ENCODE measurements at regions not wholly inside any gene's neighbourhood (a gene's known extent, or its start where the extent isn't known, plus 50 kb on each side); places are given as distances from the start of the nearest gene placed in this dataset.

DNA sequence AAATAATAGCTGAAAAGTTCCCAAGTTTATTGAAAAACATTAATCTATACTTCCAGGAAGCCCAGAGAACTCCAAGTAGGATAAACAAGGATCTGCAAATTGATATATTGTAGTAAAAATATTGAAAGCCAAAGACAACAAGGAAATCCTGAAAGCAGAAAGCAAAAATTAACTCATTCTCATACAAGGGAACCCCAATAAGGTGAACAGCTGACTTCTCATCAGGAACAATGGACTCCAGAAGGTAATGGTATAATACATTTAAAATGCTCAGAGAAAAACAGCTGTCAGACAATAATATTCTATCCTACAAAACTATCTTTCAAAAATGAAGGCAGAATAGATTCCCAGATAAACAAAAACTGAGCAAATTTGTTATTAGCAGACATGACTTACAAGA is 138.1 kb upstream of the BMP4 start:
- Histone ChIP-seq H3K9ac (ENCODE audit: low read length) (no peak overlapping the region), H3K36me3 (ENCODE audit: insufficient read depth, low read length) (no peaks in the 10 kb centered on the region), H3K27ac (ENCODE audit: low read depth, low read length) (no peak overlapping the region), H3K4me1 (ENCODE audit: insufficient read depth, low read length) (no peaks in the 10 kb centered on the region), H3K4me3 (ENCODE audit: low read depth in 1 of 2, low read length in 2 of 2) (no peak overlapping the region), H3K9me3 (ENCODE audit: low read length) (peaks cover 6% of the 10 kb centered on the region), H3K27me3 (ENCODE audit: control insufficient read depth in 1 of 2, insufficient read depth in 2 of 2, low read length in 2 of 2) (no peaks in the 10 kb centered on the region)

DNA sequence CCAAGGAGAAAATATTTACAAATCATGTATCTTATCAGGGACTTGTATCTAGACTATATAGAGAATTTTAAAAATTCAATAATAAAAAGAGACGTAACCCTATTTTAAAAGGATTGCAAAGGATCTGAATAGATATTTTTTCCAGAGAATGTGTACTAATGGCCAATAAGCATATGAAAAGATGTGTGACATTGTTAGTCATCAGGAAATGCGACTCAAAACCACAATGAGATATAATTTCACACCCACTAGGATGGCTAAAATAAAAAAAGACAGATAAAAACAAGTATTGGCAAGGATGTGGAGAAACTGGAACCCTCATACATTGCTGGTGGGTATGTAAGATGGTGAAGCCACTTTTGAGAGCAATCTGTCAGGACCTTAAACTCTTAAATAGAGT is 141.9 kb upstream of the BMP4 start:
- Histone ChIP-seq H3K9me3 (ENCODE audit: low read length) (peaks cover 4% of the 10 kb centered on the region), H3K4me1 (ENCODE audit: insufficient read depth, low read length) (no peaks in the 10 kb centered on the region), H3K36me3 (ENCODE audit: insufficient read depth, low read length) (no peaks in the 10 kb centered on the region), H3K27me3 (ENCODE audit: control insufficient read depth in 1 of 2, insufficient read depth in 2 of 2, low read length in 2 of 2) (no peaks in the 10 kb centered on the region), H3K9ac (ENCODE audit: low read length) (no peak overlapping the region), H3K4me3 (ENCODE audit: low read depth in 1 of 2, low read length in 2 of 2) (no peak overlapping the region), H3K27ac (ENCODE audit: low read depth, low read length) (no peak overlapping the region)

DNA sequence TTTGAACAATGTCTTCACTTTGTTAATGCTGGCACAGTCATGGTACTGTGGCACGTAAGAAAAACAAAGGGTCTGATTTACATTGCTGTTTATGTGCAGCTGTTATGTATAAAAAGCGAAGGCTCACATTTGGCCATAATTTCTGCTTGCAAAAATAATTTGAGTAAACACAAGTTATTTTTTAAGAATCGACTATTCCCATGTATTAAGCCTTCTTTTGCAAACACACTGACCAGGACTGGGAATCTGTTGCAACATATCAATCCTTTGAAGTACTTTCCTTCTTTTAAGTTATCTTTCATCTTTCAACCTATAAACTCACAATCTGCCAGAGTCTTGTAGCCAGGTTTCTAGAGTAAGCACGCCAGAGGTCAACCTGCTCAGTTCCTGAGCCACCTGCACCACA is 145.4 kb upstream of the BMP4 start:
- no peak overlapping the region for H3K27ac ChIP-seq (ENCODE audit: low read depth, low read length)

DNA sequence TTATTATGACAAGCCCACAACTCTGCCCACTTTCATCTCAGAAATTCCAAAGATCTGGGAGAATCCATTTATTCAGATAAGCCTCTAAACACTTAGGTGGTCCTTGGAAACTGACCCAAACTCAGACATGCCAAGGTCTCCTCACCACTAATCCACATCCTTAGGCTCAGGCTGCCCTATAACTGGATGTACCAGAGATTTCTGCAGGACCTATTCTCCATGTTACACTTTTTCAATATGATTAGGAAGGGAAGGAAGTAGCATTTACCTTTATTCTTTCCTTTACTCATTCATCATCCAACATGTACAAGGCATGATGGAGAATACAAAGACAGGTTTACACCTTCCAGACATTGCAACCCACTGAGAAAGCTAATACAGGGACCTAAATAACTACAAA is 145.9 kb upstream of the BMP4 start:
- no peaks in the 10 kb centered on the region for H3K36me3 ChIP-seq (ENCODE audit: insufficient read depth, low read length)
- no peaks in the 10 kb centered on the region for H3K27me3 ChIP-seq (ENCODE audit: control insufficient read depth in 1 of 2, insufficient read depth in 2 of 2, low read length in 2 of 2)
- H3K27ac ChIP-seq (ENCODE audit: low read depth, low read length) = no peak overlapping the region
- H3K9me3 ChIP-seq (ENCODE audit: low read length) = no peaks in the 10 kb centered on the region
- H3K4me3 ChIP-seq (ENCODE audit: low read depth in 1 of 2, low read length in 2 of 2) = no peak overlapping the region
- no peaks in the 10 kb centered on the region for H3K4me1 ChIP-seq (ENCODE audit: insufficient read depth, low read length)
- no peak overlapping the region for H3K9ac ChIP-seq (ENCODE audit: low read length)

More for the DNA sequence above, 145.4 kb upstream of the BMP4 start:
- H3K9ac ChIP-seq (ENCODE audit: low read length) = no peak overlapping the region
- no peaks in the 10 kb centered on the region for H3K27me3 ChIP-seq (ENCODE audit: control insufficient read depth in 1 of 2, insufficient read depth in 2 of 2, low read length in 2 of 2)
- H3K4me1 ChIP-seq (ENCODE audit: insufficient read depth, low read length) = no peaks in the 10 kb centered on the region
- no peak overlapping the region for H3K4me3 ChIP-seq (ENCODE audit: low read depth in 1 of 2, low read length in 2 of 2)
- no peaks in the 10 kb centered on the region for H3K36me3 ChIP-seq (ENCODE audit: insufficient read depth, low read length)
- H3K9me3 ChIP-seq (ENCODE audit: low read length) = no peaks in the 10 kb centered on the region

DNA sequence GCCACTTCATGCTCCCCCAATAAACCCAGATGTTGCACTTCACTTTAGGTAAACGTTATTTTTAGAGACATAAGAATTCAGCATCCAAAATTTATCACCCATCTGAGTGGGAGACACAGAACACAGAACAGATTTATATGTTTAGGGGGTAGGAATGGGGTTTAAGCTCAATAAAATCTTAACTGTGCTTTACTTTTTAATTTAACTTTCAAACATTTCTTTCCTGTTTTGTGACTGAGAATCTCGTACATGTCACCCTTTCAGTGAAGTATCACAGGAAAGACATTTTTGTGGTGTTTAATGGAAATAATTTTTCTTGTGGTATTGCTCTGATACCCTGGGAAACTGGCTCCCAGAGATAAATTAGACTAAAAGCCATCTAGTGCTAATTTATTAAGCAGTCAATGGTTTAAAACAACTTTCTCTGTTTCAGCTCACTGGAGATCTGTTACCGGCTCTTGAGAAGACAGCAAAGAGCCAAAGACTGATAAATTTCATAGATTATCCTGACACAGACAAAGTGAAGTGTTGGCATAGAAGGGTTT is 148.0 kb upstream of the BMP4 start:
- no peaks in the 10 kb centered on the region for H3K36me3 ChIP-seq (ENCODE audit: insufficient read depth, low read length)
- H3K27me3 ChIP-seq (ENCODE audit: control insufficient read depth in 1 of 2, insufficient read depth in 2 of 2, low read length in 2 of 2) = no peaks in the 10 kb centered on the region
- H3K9ac ChIP-seq (ENCODE audit: low read length) = no peak overlapping the region
- H3K4me3 ChIP-seq (ENCODE audit: low read depth in 1 of 2, low read length in 2 of 2) = no peak overlapping the region
- no peaks in the 10 kb centered on the region for H3K4me1 ChIP-seq (ENCODE audit: insufficient read depth, low read length)
- H3K27ac ChIP-seq (ENCODE audit: low read depth, low read length) = no peak overlapping the region
- H3K9me3 ChIP-seq (ENCODE audit: low read length) = no peaks in the 10 kb centered on the region

DNA sequence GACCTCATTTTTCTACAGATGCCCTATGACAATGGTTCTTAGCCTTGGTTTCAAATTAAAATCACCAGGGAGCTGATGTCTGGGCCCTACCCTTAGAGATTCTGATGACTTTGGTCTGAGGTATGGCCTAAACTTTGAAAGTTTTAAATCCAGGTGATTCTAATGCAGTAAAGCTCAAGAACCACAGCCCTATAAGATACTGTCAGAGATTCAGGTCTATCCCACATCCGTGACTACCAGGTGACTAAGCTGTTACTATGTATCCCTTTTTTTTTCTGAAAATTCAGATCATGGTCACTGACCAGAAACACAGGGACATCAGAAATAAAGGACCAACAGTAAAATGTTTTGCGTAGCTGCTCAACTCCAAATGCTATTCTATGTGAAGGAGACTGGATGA is 148.8 kb upstream of the BMP4 start:
- no peak overlapping the region for H3K4me3 ChIP-seq (ENCODE audit: low read depth in 1 of 2, low read length in 2 of 2)
- no peaks in the 10 kb centered on the region for H3K36me3 ChIP-seq (ENCODE audit: insufficient read depth, low read length)
- no peak overlapping the region for H3K27ac ChIP-seq (ENCODE audit: low read depth, low read length)
- H3K9ac ChIP-seq (ENCODE audit: low read length) = no peak overlapping the region
- no peaks in the 10 kb centered on the region for H3K9me3 ChIP-seq (ENCODE audit: low read length)
- H3K27me3 ChIP-seq (ENCODE audit: control insufficient read depth in 1 of 2, insufficient read depth in 2 of 2, low read length in 2 of 2) = no peaks in the 10 kb centered on the region
- H3K4me1 ChIP-seq (ENCODE audit: insufficient read depth, low read length) = no peaks in the 10 kb centered on the region

DNA sequence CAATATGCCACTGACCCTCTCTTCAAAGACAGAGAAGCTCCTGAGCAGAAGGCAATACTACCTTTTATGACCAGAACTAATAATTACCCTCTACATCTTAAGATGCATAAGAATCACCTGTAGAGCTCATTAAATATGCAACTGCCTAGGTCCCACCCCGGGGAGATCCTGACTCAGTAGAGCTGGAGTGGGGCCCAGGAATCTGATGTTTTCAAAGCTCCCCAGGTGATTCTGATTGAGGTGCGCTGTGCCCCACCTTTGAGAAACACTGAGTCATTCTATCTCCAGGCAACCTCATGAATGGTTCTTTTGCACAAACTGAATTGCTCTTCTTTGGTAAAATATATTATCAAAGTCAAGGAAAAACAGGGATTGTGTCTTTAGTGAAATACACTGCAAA is 149.3 kb upstream of the BMP4 start:
- no peaks in the 10 kb centered on the region for H3K27me3 ChIP-seq (ENCODE audit: control insufficient read depth in 1 of 2, insufficient read depth in 2 of 2, low read length in 2 of 2)
- H3K9ac ChIP-seq (ENCODE audit: low read length) = no peak overlapping the region
- H3K36me3 ChIP-seq (ENCODE audit: insufficient read depth, low read length) = no peaks in the 10 kb centered on the region
- no peaks in the 10 kb centered on the region for H3K9me3 ChIP-seq (ENCODE audit: low read length)
- no peaks in the 10 kb centered on the region for H3K4me1 ChIP-seq (ENCODE audit: insufficient read depth, low read length)
- no peak overlapping the region for H3K4me3 ChIP-seq (ENCODE audit: low read depth in 1 of 2, low read length in 2 of 2)
- H3K27ac ChIP-seq (ENCODE audit: low read depth, low read length) = no peak overlapping the region

DNA sequence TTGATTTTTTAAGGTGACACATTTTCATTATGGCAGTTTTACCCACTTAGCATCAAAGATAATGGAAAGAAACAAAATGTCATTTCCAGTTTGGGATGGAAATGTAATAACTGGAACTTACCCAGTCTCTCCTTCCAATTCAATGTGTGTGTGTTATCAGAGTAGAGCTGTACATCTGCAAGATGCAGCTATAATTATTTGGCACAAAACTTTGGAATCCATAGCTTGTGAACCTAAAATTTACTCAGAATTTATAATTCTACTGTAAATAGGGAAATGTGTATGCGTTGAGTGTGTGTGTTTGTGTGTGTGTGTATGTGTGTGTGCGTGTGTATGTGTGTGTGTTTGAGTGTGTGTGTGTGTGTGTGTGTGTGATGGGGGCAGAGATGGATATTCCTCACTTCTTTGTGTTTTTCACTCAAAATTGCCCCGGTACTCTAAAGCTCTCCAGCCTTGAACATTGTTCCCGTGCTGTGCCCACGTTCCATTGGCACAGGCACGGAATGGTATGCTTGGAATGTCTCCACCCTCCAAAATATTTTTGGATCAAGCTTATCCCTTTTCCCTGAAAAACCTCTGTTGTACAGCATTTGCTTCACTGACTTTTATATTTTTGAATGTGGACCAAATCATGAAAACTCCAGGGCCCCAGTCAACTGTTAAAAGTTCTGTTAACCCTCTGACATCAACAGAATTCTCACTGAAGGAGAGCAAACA is 150.2 kb upstream of the BMP4 start:
- H3K9me3 ChIP-seq (ENCODE audit: low read length) = no peaks in the 10 kb centered on the region
- no peak overlapping the region for H3K4me3 ChIP-seq (ENCODE audit: low read depth in 1 of 2, low read length in 2 of 2)
- H3K9ac ChIP-seq (ENCODE audit: low read length) = no peak overlapping the region
- no peaks in the 10 kb centered on the region for H3K27me3 ChIP-seq (ENCODE audit: control insufficient read depth in 1 of 2, insufficient read depth in 2 of 2, low read length in 2 of 2)
- H3K4me1 ChIP-seq (ENCODE audit: insufficient read depth, low read length) = no peaks in the 10 kb centered on the region
- H3K36me3 ChIP-seq (ENCODE audit: insufficient read depth, low read length) = no peaks in the 10 kb centered on the region
- H3K27ac ChIP-seq (ENCODE audit: low read depth, low read length) = no peak overlapping the region

DNA sequence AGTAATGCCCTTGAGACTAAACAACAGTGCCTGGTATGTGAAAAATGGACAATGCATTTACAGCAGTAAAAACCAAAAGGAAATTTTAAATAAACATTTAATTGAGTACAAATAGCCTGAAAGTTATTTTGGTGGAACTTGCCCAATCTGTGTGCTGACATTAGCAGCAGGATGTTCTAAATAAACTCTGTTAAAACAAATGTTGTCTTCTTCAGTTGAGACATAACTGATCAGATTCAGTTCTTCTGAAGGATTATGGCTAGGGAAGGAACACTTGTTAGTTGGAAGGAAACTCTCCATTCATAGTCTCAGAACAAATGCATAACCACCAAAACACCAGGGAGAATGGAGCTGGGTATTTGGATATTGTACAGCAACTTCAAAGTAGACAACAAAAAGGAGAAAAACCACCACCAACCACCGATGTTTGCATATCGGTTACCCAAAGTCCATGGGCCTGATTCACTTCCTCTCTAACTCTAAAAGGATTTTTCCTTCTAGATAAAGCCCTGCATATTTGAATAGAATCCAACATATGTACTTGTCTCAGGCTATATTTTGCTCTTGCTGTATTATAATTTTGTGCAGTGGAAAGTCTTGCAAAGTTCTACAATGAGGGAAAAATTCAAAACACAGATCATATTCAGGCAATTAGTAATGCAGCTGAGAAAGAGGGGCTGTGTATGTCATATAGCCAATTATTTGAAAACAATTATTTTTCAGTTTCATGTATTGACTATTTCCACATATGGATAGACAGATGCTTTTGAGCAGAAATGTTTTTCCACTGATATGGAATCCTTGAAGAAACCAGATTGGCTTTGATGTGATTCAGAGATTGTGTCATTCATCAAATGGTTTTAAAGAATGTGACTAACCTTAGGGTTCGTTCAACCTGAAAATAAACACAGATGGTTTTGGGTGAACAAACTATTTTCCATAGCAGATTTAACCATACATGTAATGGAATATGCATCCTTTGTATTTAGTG is 152.2 kb upstream of the BMP4 start:
- H3K9ac ChIP-seq (ENCODE audit: low read length) = no peak overlapping the region
- H3K9me3 ChIP-seq (ENCODE audit: low read length) = no peaks in the 10 kb centered on the region
- no peaks in the 10 kb centered on the region for H3K36me3 ChIP-seq (ENCODE audit: insufficient read depth, low read length)
- H3K27ac ChIP-seq (ENCODE audit: low read depth, low read length) = no peak overlapping the region
- H3K4me3 ChIP-seq (ENCODE audit: low read depth in 1 of 2, low read length in 2 of 2) = no peak overlapping the region
- H3K27me3 ChIP-seq (ENCODE audit: control insufficient read depth in 1 of 2, insufficient read depth in 2 of 2, low read length in 2 of 2) = no peaks in the 10 kb centered on the region
- H3K4me1 ChIP-seq (ENCODE audit: insufficient read depth, low read length) = no peaks in the 10 kb centered on the region

DNA sequence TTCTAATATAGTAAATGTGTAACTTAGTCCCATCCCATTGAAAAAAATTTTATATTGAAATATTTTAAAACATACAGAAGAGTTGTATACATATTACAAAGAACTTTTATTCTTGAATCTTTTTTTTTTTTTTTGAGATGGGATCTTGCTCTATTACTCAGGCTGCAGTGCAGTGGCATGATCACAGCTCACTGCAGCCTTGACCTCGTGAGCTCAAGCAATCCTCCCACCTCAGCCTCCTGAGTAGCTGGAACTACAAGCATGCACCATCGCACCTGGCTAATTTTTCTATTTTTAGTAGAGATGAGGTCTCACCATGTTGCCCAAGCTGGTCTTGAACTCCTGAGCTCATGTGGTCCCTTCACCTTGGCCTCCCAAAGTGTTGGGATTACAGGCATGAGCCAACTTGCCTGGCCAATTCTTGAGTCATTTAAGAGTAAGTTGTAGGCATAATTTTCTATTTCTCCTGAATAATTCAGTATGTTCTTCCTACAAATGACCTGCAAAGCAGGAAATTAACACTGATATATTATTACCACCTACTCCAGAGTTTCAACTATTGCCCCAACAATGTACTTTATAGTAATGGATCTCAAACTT is 153.0 kb upstream of the BMP4 start:
- Histone ChIP-seq H3K9me3 (ENCODE audit: low read length) (no peaks in the 10 kb centered on the region), H3K27me3 (ENCODE audit: control insufficient read depth in 1 of 2, insufficient read depth in 2 of 2, low read length in 2 of 2) (no peaks in the 10 kb centered on the region), H3K4me1 (ENCODE audit: insufficient read depth, low read length) (no peaks in the 10 kb centered on the region), H3K4me3 (ENCODE audit: low read depth in 1 of 2, low read length in 2 of 2) (no peak overlapping the region), H3K9ac (ENCODE audit: low read length) (no peak overlapping the region), H3K27ac (ENCODE audit: low read depth, low read length) (no peak overlapping the region), H3K36me3 (ENCODE audit: insufficient read depth, low read length) (no peaks in the 10 kb centered on the region)

DNA sequence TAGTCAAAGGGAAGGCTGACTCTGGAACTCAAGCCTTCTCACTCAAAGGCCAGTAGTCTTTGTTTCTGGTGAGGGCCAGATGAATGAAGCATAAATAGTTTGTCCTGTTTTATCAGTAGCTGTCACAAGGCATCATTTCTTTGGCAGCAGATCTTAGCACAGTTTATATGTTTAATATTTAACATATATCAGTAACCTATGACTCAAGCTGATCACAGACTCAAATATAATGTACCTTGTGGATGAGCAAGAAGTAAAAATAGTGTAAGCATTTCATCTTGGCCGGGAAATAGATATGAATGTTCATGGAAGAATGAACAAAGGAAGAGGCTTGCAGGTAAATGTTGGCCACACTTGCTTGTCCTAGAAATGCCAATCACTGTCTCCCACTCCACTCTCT is 158.3 kb upstream of the BMP4 start:
- no peaks in the 10 kb centered on the region for H3K36me3 ChIP-seq (ENCODE audit: insufficient read depth, low read length)
- H3K4me3 ChIP-seq (ENCODE audit: low read depth in 1 of 2, low read length in 2 of 2) = no peak overlapping the region
- H3K9ac ChIP-seq (ENCODE audit: low read length) = no peak overlapping the region
- no peaks in the 10 kb centered on the region for H3K4me1 ChIP-seq (ENCODE audit: insufficient read depth, low read length)
- no peaks in the 10 kb centered on the region for H3K27me3 ChIP-seq (ENCODE audit: control insufficient read depth in 1 of 2, insufficient read depth in 2 of 2, low read length in 2 of 2)
- no peaks in the 10 kb centered on the region for H3K9me3 ChIP-seq (ENCODE audit: low read length)
- H3K27ac ChIP-seq (ENCODE audit: low read depth, low read length) = no peak overlapping the region
